ENCODE measurements at regions not wholly inside any gene's neighbourhood (a gene's known extent, or its start where the extent isn't known, plus 50 kb on each side); places are given as distances from the start of the nearest gene placed in this dataset.

GRCh38 chr13:44128552-44129001 lies 245.0 kb upstream of the SERP2 start:
- DNase-seq = no peak
- H3K36me3 ChIP-seq = no peaks in the 10 kb centered on the region
- no peaks in the 10 kb centered on the region for H3K27me3 ChIP-seq (ENCODE audit: insufficient read depth, low read depth, severe bottlenecking)
- no peak overlapping the region for H3K27ac ChIP-seq
- no peaks in the 10 kb centered on the region for H3K9me3 ChIP-seq (ENCODE audit: severe bottlenecking)
- TF ChIP-seq CTCF (IDR thresholded peaks at IDR 0.05; ENCODE audit: low read depth, low read length) = no peak
- no peak overlapping the region for H3K4me3 ChIP-seq (ENCODE audit: low read depth, low read length)

GRCh38 chr13:44129418-44129817 lies 244.2 kb upstream of the SERP2 start:
- Histone ChIP-seq H3K9me3 (ENCODE audit: severe bottlenecking) (no peaks in the 10 kb centered on the region), H3K27ac (no peak overlapping the region), H3K36me3 (no peaks in the 10 kb centered on the region), H3K27me3 (ENCODE audit: insufficient read depth, low read depth, severe bottlenecking) (no peaks in the 10 kb centered on the region), H3K4me3 (ENCODE audit: low read depth, low read length) (no peak overlapping the region)
- no peak for TF ChIP-seq CTCF (IDR thresholded peaks at IDR 0.05; ENCODE audit: low read depth, low read length)
- no peak for DNase-seq

GRCh38 chr13:44131069-44131614 lies 242.5 kb upstream of the SERP2 start:
- Histone ChIP-seq H3K27ac (no peak overlapping the region), H3K9me3 (ENCODE audit: severe bottlenecking) (no peaks in the 10 kb centered on the region), H3K36me3 (no peaks in the 10 kb centered on the region), H3K27me3 (ENCODE audit: insufficient read depth, low read depth, severe bottlenecking) (no peaks in the 10 kb centered on the region), H3K4me3 (ENCODE audit: low read depth, low read length) (no peak overlapping the region)
- DNase-seq = no peak
- no peak for TF ChIP-seq CTCF (IDR thresholded peaks at IDR 0.05; ENCODE audit: low read depth, low read length)

- no peaks in the 10 kb centered on the region for H3K36me3 ChIP-seq
Observed at GRCh38 chr13:44132710-44133109, 240.9 kb upstream of the SERP2 start.

GRCh38 chr13:44133626-44134025 lies 240.0 kb upstream of the SERP2 start:
- Histone ChIP-seq H3K36me3 (no peaks in the 10 kb centered on the region), H3K9me3 (ENCODE audit: severe bottlenecking) (no peaks in the 10 kb centered on the region), H3K27me3 (ENCODE audit: insufficient read depth, low read depth, severe bottlenecking) (no peaks in the 10 kb centered on the region), H3K4me3 (ENCODE audit: low read depth, low read length) (no peak overlapping the region), H3K27ac (no peak overlapping the region)
- TF ChIP-seq CTCF (IDR thresholded peaks at IDR 0.05; ENCODE audit: low read depth, low read length) = no peak
- no peak for DNase-seq

More at GRCh38 chr13:44132710-44133109, 240.9 kb upstream of the SERP2 start:
- Histone ChIP-seq H3K27me3 (ENCODE audit: insufficient read depth, low read depth, severe bottlenecking) (no peaks in the 10 kb centered on the region), H3K9me3 (ENCODE audit: severe bottlenecking) (no peaks in the 10 kb centered on the region), H3K27ac (no peak overlapping the region), H3K4me3 (ENCODE audit: low read depth, low read length) (no peak overlapping the region)
- DNase-seq = no peak
- TF ChIP-seq CTCF (IDR thresholded peaks at IDR 0.05; ENCODE audit: low read depth, low read length) = no peak

GRCh38 chr13:44135566-44135965 lies 238.1 kb upstream of the SERP2 start:
- no peak overlapping the region for H3K27ac ChIP-seq
- no peaks in the 10 kb centered on the region for H3K27me3 ChIP-seq (ENCODE audit: insufficient read depth, low read depth, severe bottlenecking)
- DNase-seq = no peak
- no peaks in the 10 kb centered on the region for H3K9me3 ChIP-seq (ENCODE audit: severe bottlenecking)
- H3K4me3 ChIP-seq (ENCODE audit: low read depth, low read length) = no peak overlapping the region
- TF ChIP-seq CTCF (IDR thresholded peaks at IDR 0.05; ENCODE audit: low read depth, low read length) = no peak
- no peaks in the 10 kb centered on the region for H3K36me3 ChIP-seq

All from WERI-Rb-1 (cell line).